ENCODE measurements at regions not wholly inside any gene's neighbourhood (a gene's known extent, or its start where the extent isn't known, plus 50 kb on each side); places are given as distances from the start of the nearest gene placed in this dataset.

- Histone ChIP-seq H3K27ac (ENCODE audit: low read depth in 1 of 2, low read length in 2 of 2) (no peak overlapping the region), H3K9me3 (ENCODE audit: control insufficient read depth in 4 of 4, low read length in 3 of 4) (peaks cover 0 to 5% (median 0%) of the 10 kb centered on the region in 4 donors), H3K36me3 (ENCODE audit: control insufficient read depth in 4 of 4, insufficient read depth in 3 of 4, low read depth in 1 of 4, low read length in 3 of 4) (no peaks in the 10 kb centered on the region), H3K27me3 (ENCODE audit: control insufficient read depth in 4 of 4, insufficient read depth in 4 of 4, low read length in 3 of 4) (no peaks in the 10 kb centered on the region), H3K4me3 (ENCODE audit: low read depth in 1 of 3, low read length in 3 of 3) (no peak overlapping the region), H3K4me1 (ENCODE audit: control insufficient read depth in 4 of 4, insufficient read depth in 4 of 4, low read length in 3 of 4) (peaks cover 0 to 4% (median 0%) of the 10 kb centered on the region in 4 donors), H3K9ac (ENCODE audit: low read depth in 1 of 2, low read length in 2 of 2) (no peak overlapping the region)
- 96% methylated on average over 1 of the region's 1 CpG for WGBS
- no peak for TF ChIP-seq ATF3 (IDR thresholded peaks at IDR 0.05)
- no peak for TF ChIP-seq ZBTB33 (IDR thresholded peaks at IDR 0.05)
- DNase-seq (ENCODE audit: low spot score) = no peak
Observed at GRCh38 chr6:113168057-113168456, 689.1 kb upstream of the MARCKS start.

- H3K27me3 ChIP-seq (ENCODE audit: control insufficient read depth in 4 of 4, insufficient read depth in 4 of 4, low read length in 3 of 4) = no peaks in the 10 kb centered on the region
- peaks cover 0 to 5% (median 0%) of the 10 kb centered on the region in 4 donors for H3K9me3 ChIP-seq (ENCODE audit: control insufficient read depth in 4 of 4, low read length in 3 of 4)
- no peak for DNase-seq (ENCODE audit: low spot score)
- H3K27ac ChIP-seq (ENCODE audit: low read depth in 1 of 2, low read length in 2 of 2) = no peak overlapping the region
- no peaks in the 10 kb centered on the region for H3K36me3 ChIP-seq (ENCODE audit: control insufficient read depth in 4 of 4, insufficient read depth in 3 of 4, low read depth in 1 of 4, low read length in 3 of 4)
- peaks cover 0 to 4% (median 0%) of the 10 kb centered on the region in 4 donors for H3K4me1 ChIP-seq (ENCODE audit: control insufficient read depth in 4 of 4, insufficient read depth in 4 of 4, low read length in 3 of 4)
- no peak overlapping the region for H3K9ac ChIP-seq (ENCODE audit: low read depth in 1 of 2, low read length in 2 of 2)
- no peak overlapping the region for H3K4me3 ChIP-seq (ENCODE audit: low read depth in 1 of 3, low read length in 3 of 3)
- 88% methylated on average over 1 of the region's 1 CpG for WGBS
- TF ChIP-seq FOXA1 (IDR thresholded peaks at IDR 0.05) (no peak), REST (IDR thresholded peaks at IDR 0.05) (no peak), SP1 (IDR thresholded peaks at IDR 0.05) (no peak), MAX (IDR thresholded peaks at IDR 0.05) (no peak), ZBTB33 (IDR thresholded peaks at IDR 0.05) (no peak), RXRA (IDR thresholded peaks at IDR 0.05) (no peak), GABPA (IDR thresholded peaks at IDR 0.05 in 1 of 2, conservative IDR thresholded peaks at IDR 0.05 in 1 of 2) (no peak), YY1 (IDR thresholded peaks at IDR 0.05) (no peak), NR2F2 (IDR thresholded peaks at IDR 0.05) (no peak), TAF1 (conservative IDR thresholded peaks at IDR 0.05) (no peak), EGR1 (IDR thresholded peaks at IDR 0.05; ENCODE audit: low read depth in 2 of 2) (no peak), FOXA2 (IDR thresholded peaks at IDR 0.05) (no peak), ATF3 (IDR thresholded peaks at IDR 0.05) (no peak), JUND (IDR thresholded peaks at IDR 0.05) (no peak), HNF4A (conservative IDR thresholded peaks at IDR 0.05) (no peak), CTCF (IDR thresholded peaks at IDR 0.05; ENCODE audit: low read depth, low read length, missing input control) (no peak)
Observed at GRCh38 chr6:113169484-113169883, 687.7 kb upstream of the MARCKS start.
